ENCODE measurements at regions not wholly inside any gene's neighbourhood (a gene's known extent, or its start where the extent isn't known, plus 50 kb on each side); places are given as distances from the start of the nearest gene placed in this dataset.
"Not testable (repeated sequence)": the region's sequence is repeated elsewhere in the genome, so short reads cannot be mapped to it uniquely, and the experiment has no call there.

DNA sequence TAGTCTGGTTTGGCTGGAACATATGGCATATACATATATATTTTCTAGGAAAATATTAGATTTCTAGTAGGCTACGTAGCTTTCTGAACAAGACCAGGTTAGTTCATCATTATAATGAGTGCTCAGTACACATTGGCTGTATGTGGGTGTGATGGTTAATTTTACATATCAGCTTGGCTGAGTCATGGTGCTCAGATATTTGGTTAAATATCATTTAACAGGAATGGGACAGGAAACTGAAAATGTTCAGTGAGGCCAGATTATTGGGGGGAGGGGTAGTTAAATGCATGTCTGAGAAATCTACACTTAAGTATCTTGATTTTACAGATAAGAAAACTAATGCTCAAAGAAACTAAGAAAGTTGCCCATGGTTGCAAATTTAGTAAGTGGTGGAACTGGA is 160.1 kb downstream of the RBMX2 start:
- Histone ChIP-seq H3K4me3 (ENCODE audit: low read length) (no peak overlapping the region), H3K9me3 (ENCODE audit: low read length) (no peaks in the 10 kb centered on the region), H3K27me3 (ENCODE audit: insufficient read depth, low read length) (no peaks in the 10 kb centered on the region), H3K4me1 (ENCODE audit: insufficient read depth, low read length) (no peaks in the 10 kb centered on the region), H3K36me3 (ENCODE audit: insufficient read depth, low read length) (no peaks in the 10 kb centered on the region), H2AFZ (ENCODE audit: low read depth, low read length) (no peak overlapping the region)

DNA sequence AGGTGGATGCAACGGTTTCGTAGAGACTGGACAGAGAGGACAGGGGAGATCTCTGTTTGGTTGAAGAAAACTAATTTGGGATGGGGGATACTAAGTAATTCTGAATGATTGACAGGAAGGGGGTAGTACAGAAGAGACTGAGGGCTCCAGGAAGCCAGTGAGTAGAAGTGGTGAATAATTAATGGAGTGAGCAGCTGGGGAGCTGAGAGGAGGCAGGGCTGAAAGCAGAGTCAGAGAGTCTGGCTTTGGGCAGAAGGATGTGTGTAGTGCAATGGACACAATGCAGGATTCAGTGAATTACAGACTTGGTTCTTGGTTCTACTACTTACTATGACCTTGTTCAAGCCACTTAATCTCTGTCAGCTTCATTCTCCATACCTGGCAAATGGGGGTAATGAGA is 161.7 kb downstream of the RBMX2 start:
- H3K4me1 ChIP-seq (ENCODE audit: insufficient read depth, low read length): no peaks in the 10 kb centered on the region
- H3K36me3 ChIP-seq (ENCODE audit: insufficient read depth, low read length): no peaks in the 10 kb centered on the region
- H2AFZ ChIP-seq (ENCODE audit: low read depth, low read length): no peak overlapping the region
- H3K4me3 ChIP-seq (ENCODE audit: low read length): no peak overlapping the region
- H3K9me3 ChIP-seq (ENCODE audit: low read length): no peaks in the 10 kb centered on the region
- H3K27me3 ChIP-seq (ENCODE audit: insufficient read depth, low read length): no peaks in the 10 kb centered on the region

DNA sequence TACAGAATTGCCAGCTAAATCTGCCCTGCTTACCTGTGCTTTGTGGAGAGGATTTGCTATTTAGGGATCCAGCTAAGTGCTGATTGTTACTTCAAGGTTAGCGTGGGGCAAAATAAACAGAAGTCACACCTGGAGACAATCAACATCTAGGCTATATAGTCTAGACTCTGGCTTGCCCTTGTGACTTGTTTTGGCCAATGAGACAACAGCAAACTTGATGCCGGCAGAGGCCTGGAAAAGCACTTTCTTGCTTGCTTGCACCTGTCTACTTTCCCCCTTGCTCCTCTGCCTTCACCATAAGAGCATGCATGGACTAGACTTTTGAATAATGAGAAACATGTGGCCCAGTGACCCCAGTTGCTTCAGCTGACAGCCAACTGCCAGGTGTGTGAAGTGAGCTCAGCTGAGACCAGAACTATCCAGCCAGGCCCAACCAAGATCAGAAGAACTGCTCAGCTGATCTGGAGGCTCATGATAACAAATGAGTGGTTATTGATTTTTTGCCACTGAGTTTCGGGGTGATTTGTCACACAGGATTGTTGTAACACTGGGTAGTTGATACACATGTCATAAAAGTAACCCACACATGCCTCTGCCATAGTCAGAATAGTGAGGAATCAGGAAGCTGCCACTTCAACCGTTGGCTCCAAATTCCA is 164.4 kb downstream of the RBMX2 start:
- Histone ChIP-seq H2AFZ (ENCODE audit: low read depth, low read length) (no peak overlapping the region), H3K9me3 (ENCODE audit: low read length) (no peaks in the 10 kb centered on the region), H3K27me3 (ENCODE audit: insufficient read depth, low read length) (no peaks in the 10 kb centered on the region), H3K4me1 (ENCODE audit: insufficient read depth, low read length) (no peaks in the 10 kb centered on the region), H3K36me3 (ENCODE audit: insufficient read depth, low read length) (no peaks in the 10 kb centered on the region), H3K4me3 (ENCODE audit: low read length) (no peak overlapping the region)

DNA sequence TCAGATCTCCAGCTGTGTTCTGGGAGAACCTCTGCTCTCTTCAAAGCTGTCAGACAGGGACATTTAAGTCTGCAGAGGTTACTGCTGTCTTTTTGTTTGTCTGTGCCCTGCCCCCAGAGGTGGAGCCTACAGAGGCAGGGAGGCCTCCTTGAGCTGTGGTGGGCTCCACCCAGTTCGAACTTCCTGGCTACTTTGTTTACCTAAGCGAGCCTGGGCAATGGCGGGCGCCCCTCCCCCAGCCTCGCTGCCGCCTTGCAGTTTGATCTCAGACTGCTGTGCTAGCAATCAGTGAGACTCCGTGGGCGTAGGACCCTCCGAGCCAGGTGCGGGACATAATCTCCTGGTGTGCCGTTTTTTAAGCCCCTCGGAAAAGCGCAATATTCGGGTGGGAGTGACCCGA is 171.2 kb downstream of the RBMX2 start:
- not testable (repeated sequence) for H3K4me3 ChIP-seq (ENCODE audit: low read length); H3K9me3 ChIP-seq (ENCODE audit: low read length); H3K27me3 ChIP-seq (ENCODE audit: insufficient read depth, low read length); H2AFZ ChIP-seq (ENCODE audit: low read depth, low read length); H3K36me3 ChIP-seq (ENCODE audit: insufficient read depth, low read length); H3K4me1 ChIP-seq (ENCODE audit: insufficient read depth, low read length)

Data from neuron (in vitro differentiated cells).